ENCODE measurements at regions not wholly inside any gene's neighbourhood (a gene's known extent, or its start where the extent isn't known, plus 50 kb on each side); places are given as distances from the start of the nearest gene placed in this dataset.

DNA sequence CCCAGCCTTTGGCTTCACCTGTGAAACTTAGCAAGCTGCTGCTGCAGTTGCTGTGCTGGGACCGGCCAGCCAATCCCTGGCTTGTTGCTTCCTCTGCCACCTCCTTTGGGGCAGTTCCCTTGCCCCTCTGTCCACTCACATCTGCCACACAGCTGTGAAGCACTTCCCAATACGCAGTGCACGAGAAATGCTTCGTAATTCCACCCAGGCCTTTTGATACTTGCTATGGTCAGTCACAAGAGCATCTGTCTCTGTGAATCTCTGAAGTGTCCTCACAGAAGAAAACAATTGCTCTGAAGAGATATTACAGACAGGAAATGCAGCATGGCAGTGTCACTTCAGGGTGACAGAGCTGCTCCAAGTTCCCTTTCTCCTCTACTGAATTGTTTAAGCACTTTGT lies 208.5 kb downstream of the PTEN start:
- ChIA-PET CTCF (no interaction called here), POLR2A (no interaction called here)
- TF ChIP-seq, protein P1, sequence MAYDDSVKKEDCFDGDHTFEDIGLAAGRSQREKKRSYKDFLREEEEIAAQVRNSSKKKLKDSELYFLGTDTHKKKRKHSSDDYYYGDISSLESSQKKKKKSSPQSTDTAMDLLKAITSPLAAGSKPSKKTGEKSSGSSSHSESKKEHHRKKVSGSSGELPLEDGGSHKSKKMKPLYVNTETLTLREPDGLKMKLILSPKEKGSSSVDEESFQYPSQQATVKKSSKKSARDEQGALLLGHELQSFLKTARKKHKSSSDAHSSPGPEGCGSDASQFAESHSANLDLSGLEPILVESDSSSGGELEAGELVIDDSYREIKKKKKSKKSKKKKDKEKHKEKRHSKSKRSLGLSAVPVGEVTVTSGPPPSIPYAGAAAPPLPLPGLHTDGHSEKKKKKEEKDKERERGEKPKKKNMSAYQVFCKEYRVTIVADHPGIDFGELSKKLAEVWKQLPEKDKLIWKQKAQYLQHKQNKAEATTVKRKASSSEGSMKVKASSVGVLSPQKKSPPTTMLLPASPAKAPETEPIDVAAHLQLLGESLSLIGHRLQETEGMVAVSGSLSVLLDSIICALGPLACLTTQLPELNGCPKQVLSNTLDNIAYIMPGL (CRISPR knock-in tag; IDR thresholded peaks at IDR 0.05): no peak
- TF ChIP-seq ZNF671 (CRISPR knock-in tag; IDR thresholded peaks at IDR 0.05) (no peak), IRF2 (CRISPR knock-in tag; IDR thresholded peaks at IDR 0.05; ENCODE audit: borderline replicate concordance, low read depth) (no peak), USF2 (CRISPR knock-in tag; IDR thresholded peaks at IDR 0.05) (no peak), ZNF232 (CRISPR knock-in tag; IDR thresholded peaks at IDR 0.05) (no peak), CREM (CRISPR knock-in tag; IDR thresholded peaks at IDR 0.05) (no peak), HMGA2 (CRISPR knock-in tag; IDR thresholded peaks at IDR 0.05) (no peak), ATF3 (CRISPR knock-in tag; conservative IDR thresholded peaks at IDR 0.05) (no peak), ZNF219 (CRISPR knock-in tag; IDR thresholded peaks at IDR 0.05; ENCODE audit: borderline replicate concordance) (no peak), ZNF281 (CRISPR knock-in tag; IDR thresholded peaks at IDR 0.05) (no peak), ZNF121 (CRISPR knock-in tag; IDR thresholded peaks at IDR 0.05) (no peak), PRRX2 (CRISPR knock-in tag; IDR thresholded peaks at IDR 0.05) (no peak), E2F5 (CRISPR knock-in tag; IDR thresholded peaks at IDR 0.05) (no peak)
- TF ChIP-seq, protein P2, sequence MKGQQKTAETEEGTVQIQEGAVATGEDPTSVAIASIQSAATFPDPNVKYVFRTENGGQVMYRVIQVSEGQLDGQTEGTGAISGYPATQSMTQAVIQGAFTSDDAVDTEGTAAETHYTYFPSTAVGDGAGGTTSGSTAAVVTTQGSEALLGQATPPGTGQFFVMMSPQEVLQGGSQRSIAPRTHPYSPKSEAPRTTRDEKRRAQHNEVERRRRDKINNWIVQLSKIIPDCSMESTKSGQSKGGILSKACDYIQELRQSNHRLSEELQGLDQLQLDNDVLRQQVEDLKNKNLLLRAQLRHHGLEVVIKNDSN (CRISPR knock-in tag; IDR thresholded peaks at IDR 0.05): no peak
- TF ChIP-seq, protein P3, sequence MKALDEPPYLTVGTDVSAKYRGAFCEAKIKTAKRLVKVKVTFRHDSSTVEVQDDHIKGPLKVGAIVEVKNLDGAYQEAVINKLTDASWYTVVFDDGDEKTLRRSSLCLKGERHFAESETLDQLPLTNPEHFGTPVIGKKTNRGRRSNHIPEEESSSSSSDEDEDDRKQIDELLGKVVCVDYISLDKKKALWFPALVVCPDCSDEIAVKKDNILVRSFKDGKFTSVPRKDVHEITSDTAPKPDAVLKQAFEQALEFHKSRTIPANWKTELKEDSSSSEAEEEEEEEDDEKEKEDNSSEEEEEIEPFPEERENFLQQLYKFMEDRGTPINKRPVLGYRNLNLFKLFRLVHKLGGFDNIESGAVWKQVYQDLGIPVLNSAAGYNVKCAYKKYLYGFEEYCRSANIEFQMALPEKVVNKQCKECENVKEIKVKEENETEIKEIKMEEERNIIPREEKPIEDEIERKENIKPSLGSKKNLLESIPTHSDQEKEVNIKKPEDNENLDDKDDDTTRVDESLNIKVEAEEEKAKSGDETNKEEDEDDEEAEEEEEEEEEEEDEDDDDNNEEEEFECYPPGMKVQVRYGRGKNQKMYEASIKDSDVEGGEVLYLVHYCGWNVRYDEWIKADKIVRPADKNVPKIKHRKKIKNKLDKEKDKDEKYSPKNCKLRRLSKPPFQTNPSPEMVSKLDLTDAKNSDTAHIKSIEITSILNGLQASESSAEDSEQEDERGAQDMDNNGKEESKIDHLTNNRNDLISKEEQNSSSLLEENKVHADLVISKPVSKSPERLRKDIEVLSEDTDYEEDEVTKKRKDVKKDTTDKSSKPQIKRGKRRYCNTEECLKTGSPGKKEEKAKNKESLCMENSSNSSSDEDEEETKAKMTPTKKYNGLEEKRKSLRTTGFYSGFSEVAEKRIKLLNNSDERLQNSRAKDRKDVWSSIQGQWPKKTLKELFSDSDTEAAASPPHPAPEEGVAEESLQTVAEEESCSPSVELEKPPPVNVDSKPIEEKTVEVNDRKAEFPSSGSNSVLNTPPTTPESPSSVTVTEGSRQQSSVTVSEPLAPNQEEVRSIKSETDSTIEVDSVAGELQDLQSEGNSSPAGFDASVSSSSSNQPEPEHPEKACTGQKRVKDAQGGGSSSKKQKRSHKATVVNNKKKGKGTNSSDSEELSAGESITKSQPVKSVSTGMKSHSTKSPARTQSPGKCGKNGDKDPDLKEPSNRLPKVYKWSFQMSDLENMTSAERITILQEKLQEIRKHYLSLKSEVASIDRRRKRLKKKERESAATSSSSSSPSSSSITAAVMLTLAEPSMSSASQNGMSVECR (CRISPR knock-in tag; IDR thresholded peaks at IDR 0.05; ENCODE audit: borderline replicate concordance): no peak
- ATAC-seq (no peak), DNase-seq (ENCODE audit: low spot score) (no peak)
- Mint-ChIP-seq H3K36me3 (no peaks in the 10 kb centered on the region), H3K4me1 (no peaks in the 10 kb centered on the region), H3K27ac (no peak overlapping the region), H3K9me3 (peaks cover 5% of the 10 kb centered on the region), H3K27me3 (ENCODE audit: low read depth) (no peaks in the 10 kb centered on the region), H3K4me3 (no peak overlapping the region)
